ENCODE measurements at regions not wholly inside any gene's neighbourhood (a gene's known extent, or its start where the extent isn't known, plus 50 kb on each side); places are given as distances from the start of the nearest gene placed in this dataset.

GRCh38 chr21:27648560-27648959 lies 681.7 kb upstream of the ADAMTS5 start:
- no peaks in the 10 kb centered on the region for H4K20me1 ChIP-seq (ENCODE audit: low read depth, low read length)
- no peak overlapping the region for H3K4me2 ChIP-seq (ENCODE audit: low read depth, low read length, poor library complexity, severe bottlenecking)
- no peak overlapping the region for H3K4me3 ChIP-seq (ENCODE audit: insufficient read depth, low read length, poor library complexity, severe bottlenecking)
- TF ChIP-seq CTCF (IDR thresholded peaks at IDR 0.05; ENCODE audit: insufficient read depth, low read length, poor library complexity, severe bottlenecking) (no peak), EZH2phosphoT487 (conservative IDR thresholded peaks at IDR 0.05; ENCODE audit: low read length) (no peak)
- H3K9me2 ChIP-seq (replicated peaks; ENCODE audit: insufficient read depth, low read length) = no peaks in the 10 kb centered on the region
- no peak overlapping the region for H3K9ac ChIP-seq (ENCODE audit: low read length)
- no peaks in the 10 kb centered on the region for H3K36me3 ChIP-seq (ENCODE audit: low read length)
- H3K79me2 ChIP-seq (ENCODE audit: insufficient read depth, low read length) = no peaks in the 10 kb centered on the region
- no peaks in the 10 kb centered on the region for H3K27me3 ChIP-seq (ENCODE audit: low read length)
- no peaks in the 10 kb centered on the region for H3F3A ChIP-seq (ENCODE audit: insufficient read depth)
- H3K9me3 ChIP-seq (ENCODE audit: insufficient read depth, low read length) = no peaks in the 10 kb centered on the region; the same call in 1 of the 2 replicates
- no peak overlapping the region for H2AFZ ChIP-seq (ENCODE audit: low read depth, low read length, severe bottlenecking)
- H3K27ac ChIP-seq (ENCODE audit: low read depth, low read length) = no peak overlapping the region

GRCh38 chr21:27647921-27648320 lies 681.0 kb upstream of the ADAMTS5 start:
- no peaks in the 10 kb centered on the region; the same call in 1 of the 2 replicates for H3K9me3 ChIP-seq (ENCODE audit: insufficient read depth, low read length)
- no peaks in the 10 kb centered on the region for H3K9me2 ChIP-seq (replicated peaks; ENCODE audit: insufficient read depth, low read length)
- no peaks in the 10 kb centered on the region for H4K20me1 ChIP-seq (ENCODE audit: low read depth, low read length)
- no peaks in the 10 kb centered on the region for H3K27me3 ChIP-seq (ENCODE audit: low read length)
- no peak overlapping the region for H2AFZ ChIP-seq (ENCODE audit: low read depth, low read length, severe bottlenecking)
- H3K4me3 ChIP-seq (ENCODE audit: insufficient read depth, low read length, poor library complexity, severe bottlenecking) = no peak overlapping the region
- TF ChIP-seq EZH2phosphoT487 (conservative IDR thresholded peaks at IDR 0.05; ENCODE audit: low read length) (no peak), CTCF (IDR thresholded peaks at IDR 0.05; ENCODE audit: insufficient read depth, low read length, poor library complexity, severe bottlenecking) (no peak)
- H3K79me2 ChIP-seq (ENCODE audit: insufficient read depth, low read length) = no peaks in the 10 kb centered on the region
- no peak overlapping the region for H3K9ac ChIP-seq (ENCODE audit: low read length)
- H3K4me2 ChIP-seq (ENCODE audit: low read depth, low read length, poor library complexity, severe bottlenecking) = no peak overlapping the region
- H3F3A ChIP-seq (ENCODE audit: insufficient read depth) = no peaks in the 10 kb centered on the region
- H3K36me3 ChIP-seq (ENCODE audit: low read length) = no peaks in the 10 kb centered on the region
- no peak overlapping the region for H3K27ac ChIP-seq (ENCODE audit: low read depth, low read length)

GRCh38 chr21:27647401-27647800 lies 680.5 kb upstream of the ADAMTS5 start:
- Histone ChIP-seq H3K27ac (ENCODE audit: low read depth, low read length) (no peak overlapping the region), H3K9ac (ENCODE audit: low read length) (no peak overlapping the region), H2AFZ (ENCODE audit: low read depth, low read length, severe bottlenecking) (no peak overlapping the region), H3K27me3 (ENCODE audit: low read length) (no peaks in the 10 kb centered on the region), H4K20me1 (ENCODE audit: low read depth, low read length) (no peaks in the 10 kb centered on the region), H3K9me3 (ENCODE audit: insufficient read depth, low read length) (no peaks in the 10 kb centered on the region; the same call in 1 of the 2 replicates), H3K4me3 (ENCODE audit: insufficient read depth, low read length, poor library complexity, severe bottlenecking) (no peak overlapping the region), H3F3A (ENCODE audit: insufficient read depth) (no peaks in the 10 kb centered on the region), H3K4me2 (ENCODE audit: low read depth, low read length, poor library complexity, severe bottlenecking) (no peak overlapping the region), H3K36me3 (ENCODE audit: low read length) (no peaks in the 10 kb centered on the region), H3K79me2 (ENCODE audit: insufficient read depth, low read length) (no peaks in the 10 kb centered on the region), H3K9me2 (replicated peaks; ENCODE audit: insufficient read depth, low read length) (no peaks in the 10 kb centered on the region)
- TF ChIP-seq EZH2phosphoT487 (conservative IDR thresholded peaks at IDR 0.05; ENCODE audit: low read length) = no peak
- TF ChIP-seq CTCF (IDR thresholded peaks at IDR 0.05; ENCODE audit: insufficient read depth, low read length, poor library complexity, severe bottlenecking) = no peak
